Neural progenitor cell (in vitro differentiated cells): ENCODE measurements at regions not wholly inside any gene's neighbourhood (a gene's known extent, or its start where the extent isn't known, plus 50 kb on each side); places are given as distances from the start of the nearest gene placed in this dataset.

Experiments used
- DNase-seq: peaks from one replicate; pipeline ENCODE4 v3.0.0-alpha.2; 2016; ENCODE audit warnings: low spot score
- H2AFZ ChIP-seq: fragments of 200-600 bp; sonication (generic); replicated peaks from 2 replicates; pipeline ENCODE4 v1.6.1; 2016; ENCODE audit warnings: antibody characterized with exemption
- H3F3A ChIP-seq: fragments of 200-600 bp; sonication (generic); 2 replicates; pipeline ENCODE4 v1.6.1; 2016; ENCODE audit warnings: antibody characterized with exemption, low read depth
- H3K27ac ChIP-seq: fragments of 200-600 bp; sonication (generic); 2 replicates; pipeline ENCODE4 v1.5.1; 2016; ENCODE audit warnings: mild to moderate bottlenecking
- H3K27me3 ChIP-seq: fragments of 200-600 bp; sonication (generic); 2 replicates; pipeline ENCODE4 v1.6.1; 2016; ENCODE audit warnings: mild to moderate bottlenecking, moderate library complexity
- H3K36me3 ChIP-seq: fragments of 200-600 bp; sonication (generic); 2 replicates; pipeline ENCODE4 v1.5.1; 2016
- H3K4me1 ChIP-seq: fragments of 200-600 bp; sonication (generic); 2 replicates; pipeline ENCODE4 v1.6.1; 2016; ENCODE audit warnings: mixed run types
- H3K4me2 ChIP-seq: fragments of 200-600 bp; sonication (generic); 2 replicates; pipeline ENCODE4 v1.6.1; 2016
- H3K4me3 ChIP-seq: fragments of 200-600 bp; sonication (generic); 2 replicates; pipeline ENCODE4 v1.5.1; 2016
- H3K79me2 ChIP-seq: fragments of 200-600 bp; sonication (generic); 2 replicates; pipeline ENCODE4 v1.6.1; 2016; ENCODE audit warnings: low read depth
- H3K9ac ChIP-seq: fragments of 200-600 bp; sonication (generic); 2 replicates; pipeline ENCODE4 v1.6.1; 2016
- H3K9me3 ChIP-seq: fragments of 200-600 bp; sonication (generic); 2 replicates; pipeline ENCODE4 v1.5.1; 2016; ENCODE audit warnings: low read depth
- H4K20me1 ChIP-seq: fragments of 200-600 bp; sonication (generic); 2 replicates; pipeline ENCODE4 v1.6.1; 2016; ENCODE audit warnings: low read depth
- H3K27ac Mint-ChIP-seq: 3 replicates; pipeline ENCODE4 v1.8.0; 2021; ENCODE audit warnings: mixed read lengths
- H3K27me3 Mint-ChIP-seq: 2 replicates; pipeline ENCODE4 v1.8.0; 2022; ENCODE audit warnings: low read depth, mild to moderate bottlenecking, inconsistent platforms, moderate library complexity, mixed read lengths; ENCODE audit not compliant: insufficient read depth
- H3K36me3 Mint-ChIP-seq: 3 replicates; pipeline ENCODE4 v1.8.0; 2021; ENCODE audit warnings: mixed read lengths
- H3K4me1 Mint-ChIP-seq: 3 replicates; pipeline ENCODE4 v1.8.0; 2021; ENCODE audit warnings: mixed read lengths
- H3K4me3 Mint-ChIP-seq: 3 replicates; pipeline ENCODE4 v1.8.0; 2021; ENCODE audit warnings: mild to moderate bottlenecking, moderate library complexity, mixed read lengths
- H3K9me3 Mint-ChIP-seq: 3 replicates; pipeline ENCODE4 v1.8.0; 2020; ENCODE audit warnings: mixed read lengths
- CTCF ChIP-seq: fragments of 200-600 bp; sonication (generic); IDR thresholded peaks from 2 replicates; pipeline ENCODE4 v1.5.1; 2017; ENCODE audit warnings: antibody characterized with exemption, mild to moderate bottlenecking
- EZH2 ChIP-seq: fragments of 200-600 bp; sonication (generic); IDR thresholded peaks from 2 replicates; pipeline ENCODE4 v1.6.1; 2017; ENCODE audit warnings: antibody characterized with exemption, mild to moderate bottlenecking, moderate library complexity
- EZH2phosphoT487 ChIP-seq: fragments of 200-600 bp; sonication (generic); IDR thresholded peaks from 2 replicates; pipeline ENCODE4 v1.6.1; 2017; ENCODE audit warnings: antibody characterized with exemption

GRCh38 chr5:61626639-61627282 lies 294.7 kb downstream of the ZSWIM6 start:
- TF ChIP-seq EZH2 (no peak), CTCF (no peak), EZH2phosphoT487 (no peak)
- Histone ChIP-seq H3K4me3 (no peak overlapping the region), H3K4me1 (peaks cover 17% of the 10 kb centered on the region), H3K36me3 (no peaks in the 10 kb centered on the region), H3K27me3 (peaks cover 17% of the 10 kb centered on the region), H3K9me3 (no peaks in the 10 kb centered on the region), H3K27ac (no peak overlapping the region), H3F3A (peaks cover 12% of the 10 kb centered on the region), H4K20me1 (no peaks in the 10 kb centered on the region), H3K4me2 (no peak overlapping the region), H2AFZ (peak overlapping the region; percentile 92), H3K79me2 (no peaks in the 10 kb centered on the region), H3K9ac (no peak overlapping the region)
- Mint-ChIP-seq H3K27me3 (peaks cover 4% of the 10 kb centered on the region), H3K36me3 (no peaks in the 10 kb centered on the region), H3K27ac (no peak overlapping the region), H3K9me3 (peaks cover 7% of the 10 kb centered on the region), H3K4me3 (peak overlapping the region; percentile 43), H3K4me1 (peaks cover 22% of the 10 kb centered on the region)
- DNase-seq, result no peak

- TF ChIP-seq EZH2phosphoT487 (no peak), CTCF (no peak), EZH2 (no peak)
- Histone ChIP-seq H3K9me3 (no peaks in the 10 kb centered on the region), H3K4me1 (peaks cover 18% of the 10 kb centered on the region), H3K27ac (no peak overlapping the region), H3F3A (peaks cover 12% of the 10 kb centered on the region), H3K9ac (no peak overlapping the region), H3K4me3 (no peak overlapping the region), H3K36me3 (no peaks in the 10 kb centered on the region), H2AFZ (no peak overlapping the region), H4K20me1 (no peaks in the 10 kb centered on the region), H3K4me2 (no peak overlapping the region), H3K27me3 (peaks cover 17% of the 10 kb centered on the region), H3K79me2 (no peaks in the 10 kb centered on the region)
- peaks cover 4% of the 10 kb centered on the region for H3K27me3 Mint-ChIP-seq
- peaks cover 30% of the 10 kb centered on the region for H3K4me1 Mint-ChIP-seq
- no peak for DNase-seq
- H3K36me3 Mint-ChIP-seq, result no peaks in the 10 kb centered on the region
- H3K4me3 Mint-ChIP-seq, result no peak overlapping the region
- H3K27ac Mint-ChIP-seq, result no peak overlapping the region
- peaks cover 7% of the 10 kb centered on the region for H3K9me3 Mint-ChIP-seq
These were observed 295.5 kb downstream of the ZSWIM6 start for GRCh38 chr5:61627531-61627930.

DNA sequence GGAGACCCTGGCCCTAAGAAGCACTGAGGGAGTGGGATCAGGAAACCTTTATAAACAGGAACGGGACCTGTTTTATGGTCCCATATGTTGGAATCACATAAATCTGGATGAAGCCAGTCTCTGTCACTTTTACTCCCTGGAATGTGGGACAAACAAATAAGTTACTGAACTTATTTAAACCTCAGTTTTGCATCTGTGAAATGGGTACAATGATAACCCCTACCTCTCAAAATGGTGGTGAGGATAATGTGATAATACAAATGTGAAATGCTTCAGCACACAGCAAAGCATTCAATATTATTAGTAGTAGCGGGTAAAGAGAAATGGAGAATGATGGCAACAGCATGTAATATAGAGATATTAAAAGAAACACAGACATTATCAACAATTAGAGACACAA lies 298.9 kb downstream of the ZSWIM6 start:
- Mint-ChIP-seq H3K4me1 (peaks cover 19% of the 10 kb centered on the region), H3K27me3 (peaks cover 2% of the 10 kb centered on the region), H3K36me3 (peaks cover 2% of the 10 kb centered on the region), H3K27ac (no peak overlapping the region), H3K4me3 (no peak overlapping the region), H3K9me3 (peaks cover 7% of the 10 kb centered on the region)
- Histone ChIP-seq H4K20me1 (no peaks in the 10 kb centered on the region), H3K4me1 (peaks cover 7% of the 10 kb centered on the region), H2AFZ (peak overlapping the region; percentile 81), H3K27me3 (no peaks in the 10 kb centered on the region), H3K9ac (no peak overlapping the region), H3K79me2 (no peaks in the 10 kb centered on the region), H3K27ac (no peak overlapping the region), H3K9me3 (no peaks in the 10 kb centered on the region), H3K4me3 (no peak overlapping the region), H3F3A (peaks cover 7% of the 10 kb centered on the region), H3K4me2 (no peak overlapping the region), H3K36me3 (no peaks in the 10 kb centered on the region)
- DNase-seq, result no peak
- no peak for TF ChIP-seq EZH2phosphoT487
- no peak for TF ChIP-seq EZH2
- TF ChIP-seq CTCF, result no peak
